Thymus (tissue), 11 donors: ENCODE measurements at regions not wholly inside any gene's neighbourhood (a gene's known extent, or its start where the extent isn't known, plus 50 kb on each side); places are given as distances from the start of the nearest gene placed in this dataset.
"Not testable (repeated sequence)": the region's sequence is repeated elsewhere in the genome, so short reads cannot be mapped to it uniquely, and the experiment has no call there.

Experiments
- DNase-seq, 9 donors: peaks; one replicate each; pipeline ENCODE4 v3.0.0-alpha.2; 2013; ENCODE audit warnings: low spot score in 9 of 9, low read depth in 6 of 9, missing footprints in 1 of 9
- H3K27ac ChIP-seq, 2 donors: one replicate each; pipeline ENCODE4 v1.5.1; 2013; ENCODE audit warnings: control low read depth in 1 of 2, low read depth in 1 of 2, low read length in 1 of 2, mild to moderate bottlenecking in 1 of 2, moderate library complexity in 1 of 2
- H3K27me3 ChIP-seq, 2 donors: one replicate each; pipeline ENCODE4 v1.5.1; 2013; ENCODE audit warnings: low read length in 1 of 2; ENCODE audit not compliant: control insufficient read depth in 2 of 2, insufficient read depth in 1 of 2
- H3K36me3 ChIP-seq, 2 donors: one replicate each; pipeline ENCODE4 v1.5.1; 2013; ENCODE audit warnings: low read length in 1 of 2, mild to moderate bottlenecking in 1 of 2, moderate library complexity in 1 of 2; ENCODE audit not compliant: control insufficient read depth in 2 of 2, insufficient read depth in 2 of 2
- H3K4me1 ChIP-seq, 2 donors: one replicate each; pipeline ENCODE4 v1.5.1; 2013; ENCODE audit warnings: low read length in 2 of 2; ENCODE audit not compliant: control insufficient read depth in 2 of 2, insufficient read depth in 2 of 2
- H3K4me3 ChIP-seq, 2 donors: one replicate each; pipeline ENCODE4 v1.5.1; 2013; ENCODE audit warnings: low read length in 2 of 2, control low read depth in 1 of 2, mild to moderate bottlenecking in 1 of 2
- H3K9me3 ChIP-seq, 2 donors: one replicate each; pipeline ENCODE4 v1.5.1; 2013; ENCODE audit warnings: low read length in 1 of 2, mild to moderate bottlenecking in 1 of 2; ENCODE audit not compliant: control insufficient read depth in 2 of 2, insufficient read depth in 1 of 2
- WGBS: extraction: QIAGEN DNeasy Blood & Tissue Kit; methylation state at CpG from one replicate; pipeline ENCODE4 v1.1.7; 2013; 5-methylcytosine and 5-hydroxymethylcytosine counted together
- donor health status: healthy.

DNA sequence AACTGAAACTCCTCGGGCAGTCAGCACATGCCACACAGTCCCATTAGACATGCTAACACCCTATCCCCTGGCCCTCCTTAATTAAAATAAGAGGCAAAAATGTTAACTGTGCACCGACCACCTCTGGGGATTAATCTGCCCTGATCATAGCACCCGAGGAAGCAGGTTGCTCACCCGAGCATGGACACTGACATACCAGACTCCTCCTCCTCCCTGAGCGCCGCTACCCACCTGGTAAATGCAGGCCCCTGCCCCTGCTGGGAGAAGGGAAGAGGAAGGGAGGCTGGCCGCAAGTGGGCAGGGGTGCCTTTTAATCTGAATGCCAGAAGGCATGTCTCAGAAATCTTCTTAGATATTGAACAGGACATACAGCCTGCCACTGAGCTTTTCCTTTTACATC lies 360.9 kb downstream of the RRAGC start:
- Histone ChIP-seq H3K4me1 (no peaks in the 10 kb centered on the region), H3K4me3 (no peak overlapping the region), H3K36me3 (no peaks in the 10 kb centered on the region), H3K27ac (no peak overlapping the region), H3K9me3 (no peaks in the 10 kb centered on the region), H3K27me3 (peaks cover 0 to 8% of the 10 kb centered on the region in 2 donors)
- 41% methylated on average over 7 of the region's 7 CpGs for WGBS
- DNase-seq, result no peak

DNA sequence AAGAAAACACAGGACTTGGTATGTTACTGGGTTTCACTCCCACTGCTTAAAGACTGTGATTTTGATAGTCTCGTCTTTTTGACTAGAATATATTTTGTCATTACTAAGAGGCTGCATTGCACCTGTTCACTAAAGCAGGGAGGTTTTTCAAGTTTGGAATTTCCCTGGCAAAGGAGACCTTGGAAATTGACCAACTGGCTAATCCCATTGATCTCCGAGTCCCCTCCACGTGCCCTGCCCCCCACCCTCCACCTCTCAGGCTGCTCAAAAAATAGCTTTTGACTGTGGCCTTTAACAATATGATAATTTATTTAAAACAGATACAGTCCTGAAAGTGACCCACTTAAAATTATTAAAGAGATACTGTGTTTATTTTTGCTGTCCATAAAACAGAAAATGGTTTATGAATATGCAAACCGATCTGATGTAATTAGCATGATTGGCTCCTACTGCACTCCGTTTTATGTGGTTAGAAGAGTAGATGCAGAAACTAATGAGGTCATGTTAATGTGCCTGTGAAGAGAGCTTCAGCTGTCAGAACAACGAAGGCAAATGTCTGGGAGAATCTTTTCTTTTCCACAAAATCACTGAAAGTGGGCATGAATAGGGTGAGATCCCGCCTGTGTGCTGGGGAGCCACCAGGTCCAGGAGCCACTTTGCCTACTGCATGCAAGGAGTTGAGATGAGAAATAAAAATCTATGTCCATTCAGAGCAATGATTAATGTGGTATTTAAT lies 361.5 kb downstream of the RRAGC start:
- WGBS, result 78% methylated on average over 7 of the region's 7 CpGs
- H3K36me3 ChIP-seq, result no peaks in the 10 kb centered on the region

DNA sequence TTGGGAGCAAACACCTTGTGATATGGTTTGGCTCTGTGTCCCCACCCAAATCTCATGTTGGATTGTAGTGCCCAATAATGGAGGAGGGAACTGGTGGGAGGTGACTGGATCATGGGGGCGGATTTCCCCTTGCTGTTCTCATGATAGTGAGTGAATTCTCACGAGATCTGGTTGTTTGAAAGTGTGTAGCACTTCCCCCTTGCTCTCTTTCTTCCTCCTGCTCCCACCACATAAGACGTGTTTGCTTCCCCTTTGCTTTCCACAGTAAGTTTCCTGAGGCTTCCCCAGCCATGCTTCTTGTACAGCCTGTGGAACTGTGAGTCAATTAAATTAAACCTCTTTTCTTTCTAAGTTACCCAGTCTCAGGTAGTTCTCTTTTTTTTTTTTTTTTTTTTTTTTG lies 366.3 kb downstream of the RRAGC start:
- DNase-seq, H3K27me3 ChIP-seq, H3K27ac ChIP-seq, H3K4me1 ChIP-seq, H3K36me3 ChIP-seq, H3K4me3 ChIP-seq, H3K9me3 ChIP-seq: not testable (repeated sequence)
- WGBS, result 33% methylated on average over 3 of the region's 3 CpGs

More for the DNA sequence above, 361.5 kb downstream of the RRAGC start:
- H3K9me3 ChIP-seq, result no peaks in the 10 kb centered on the region
- no peak for DNase-seq
- no peaks in the 10 kb centered on the region for H3K4me1 ChIP-seq
- no peak overlapping the region for H3K27ac ChIP-seq
- H3K27me3 ChIP-seq, result peaks cover 0 to 6% of the 10 kb centered on the region in 2 donors
- no peak overlapping the region for H3K4me3 ChIP-seq

DNA sequence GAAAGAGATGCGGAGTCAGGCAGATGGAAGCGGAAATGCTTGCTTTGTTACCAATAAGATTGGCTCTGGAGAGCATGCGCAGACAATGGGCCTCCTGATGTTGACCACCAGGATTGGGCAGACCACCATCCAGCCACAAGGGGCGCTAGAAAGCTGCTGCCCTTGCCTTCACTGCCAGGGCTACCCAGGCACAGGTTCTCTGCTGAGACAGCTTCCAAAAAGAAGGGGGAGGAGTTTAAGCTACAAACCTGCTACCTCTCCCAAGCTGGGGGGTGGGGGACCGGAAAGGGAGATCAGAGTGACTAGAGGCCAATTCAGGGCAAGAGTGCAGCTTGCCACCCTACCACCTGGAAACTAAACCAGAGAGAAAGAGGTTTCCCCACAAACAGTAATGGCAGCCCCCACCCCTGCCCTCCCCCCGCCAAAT lies 369.7 kb downstream of the RRAGC start:
- Histone ChIP-seq H3K27ac (no peak overlapping the region), H3K9me3 (no peaks in the 10 kb centered on the region), H3K4me1 (no peaks in the 10 kb centered on the region), H3K36me3 (no peaks in the 10 kb centered on the region), H3K4me3 (no peak overlapping the region), H3K27me3 (peaks cover 0 to 2% of the 10 kb centered on the region in 2 donors)
- DNase-seq, result peak in 4 of 9 donors; percentile 6 to 22 (median 15)
- WGBS, result 50% methylated on average over 6 of the region's 6 CpGs

DNA sequence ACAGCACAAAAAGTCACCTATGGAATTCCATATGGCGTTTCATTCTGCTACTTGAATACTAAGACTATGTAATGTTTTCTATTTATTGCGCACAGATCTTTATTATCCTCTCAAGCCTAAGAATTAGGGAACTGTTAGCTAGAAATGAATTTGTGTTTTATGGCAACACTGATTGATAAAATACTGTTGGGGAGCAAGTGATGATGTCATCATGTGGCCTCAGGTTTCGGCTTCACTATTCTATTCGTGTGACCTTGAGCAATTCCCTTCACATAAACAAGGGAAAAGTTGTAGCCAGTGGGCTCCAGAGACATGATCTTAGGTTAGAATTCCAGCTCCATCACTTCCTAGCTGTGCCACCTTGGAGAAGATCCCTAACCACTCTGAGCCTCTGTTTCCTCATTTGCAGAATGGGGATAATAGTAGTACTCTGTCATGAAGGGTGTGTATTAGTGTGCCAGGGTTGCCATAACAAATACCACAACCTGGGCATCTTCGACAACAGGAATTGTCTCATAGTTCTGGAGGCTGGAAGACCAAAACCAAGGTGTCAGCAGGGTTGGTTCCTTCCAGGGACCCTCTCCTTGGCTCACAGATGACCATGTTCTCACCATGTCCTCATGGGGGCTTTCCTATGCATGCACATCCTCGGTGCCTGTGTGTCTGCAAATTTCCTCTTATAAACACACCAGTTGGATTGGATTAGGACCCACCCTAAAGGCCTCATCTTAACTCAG lies 371.2 kb downstream of the RRAGC start:
- no peaks in the 10 kb centered on the region for H3K9me3 ChIP-seq
- no peak overlapping the region for H3K4me3 ChIP-seq
- 84% methylated on average over 6 of the region's 6 CpGs for WGBS
- no peaks in the 10 kb centered on the region for H3K4me1 ChIP-seq
- no peak for DNase-seq
- H3K27ac ChIP-seq, result no peak overlapping the region
- no peaks in the 10 kb centered on the region for H3K36me3 ChIP-seq
- peaks cover 0 to 2% of the 10 kb centered on the region in 2 donors for H3K27me3 ChIP-seq

DNA sequence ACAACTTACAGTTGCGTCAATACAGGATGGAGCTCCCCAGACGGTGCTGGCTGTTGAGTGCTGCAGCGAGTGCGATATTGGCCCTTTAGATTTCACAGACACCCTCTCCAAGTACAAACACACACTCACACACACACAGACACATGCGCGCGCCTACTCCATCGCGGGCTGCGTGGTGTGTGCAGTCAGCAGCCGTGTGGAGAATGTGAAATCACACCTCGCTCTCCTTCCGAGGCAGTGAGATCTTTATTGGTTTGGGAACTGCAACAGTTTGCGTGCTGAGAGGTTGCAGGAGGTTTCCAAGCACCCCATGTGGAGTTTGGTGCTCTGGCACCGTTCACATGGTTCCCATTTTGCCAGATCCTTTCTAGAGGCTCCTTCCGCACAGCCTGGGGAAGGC lies 372.2 kb downstream of the RRAGC start:
- Histone ChIP-seq H3K9me3 (no peaks in the 10 kb centered on the region), H3K27me3 (peaks cover 0 to 2% of the 10 kb centered on the region in 2 donors)
- WGBS, result 91% methylated on average over 16 of the region's 16 CpGs

DNA sequence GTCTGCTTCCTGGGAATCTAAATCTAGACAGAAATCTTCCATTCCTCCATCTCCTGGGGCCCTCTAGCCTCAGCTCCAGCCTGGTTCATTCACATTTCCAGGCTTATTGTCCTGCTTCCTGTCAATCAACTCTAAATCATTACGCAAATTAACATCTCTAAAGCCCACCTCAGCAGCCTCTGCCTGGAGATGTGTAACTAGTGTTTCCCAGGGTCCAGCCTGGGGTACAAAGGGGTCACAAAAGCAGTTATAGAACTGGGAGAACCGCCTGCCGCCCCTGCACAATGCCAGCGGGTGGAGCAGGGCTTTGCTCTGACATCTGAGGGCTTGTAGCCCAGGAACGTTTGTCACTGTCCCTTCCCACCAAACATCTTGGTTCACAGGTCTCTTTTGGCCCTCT lies 373.5 kb downstream of the RRAGC start:
- H3K27me3 ChIP-seq, result peaks cover 0 to 2% of the 10 kb centered on the region in 2 donors
- 52% methylated on average over 5 of the region's 5 CpGs for WGBS

More for the DNA sequence above, 372.2 kb downstream of the RRAGC start:
- no peak overlapping the region for H3K27ac ChIP-seq
- no peaks in the 10 kb centered on the region for H3K36me3 ChIP-seq
- H3K4me3 ChIP-seq, result no peak overlapping the region
- DNase-seq, result no peak
- H3K4me1 ChIP-seq, result no peaks in the 10 kb centered on the region

DNA sequence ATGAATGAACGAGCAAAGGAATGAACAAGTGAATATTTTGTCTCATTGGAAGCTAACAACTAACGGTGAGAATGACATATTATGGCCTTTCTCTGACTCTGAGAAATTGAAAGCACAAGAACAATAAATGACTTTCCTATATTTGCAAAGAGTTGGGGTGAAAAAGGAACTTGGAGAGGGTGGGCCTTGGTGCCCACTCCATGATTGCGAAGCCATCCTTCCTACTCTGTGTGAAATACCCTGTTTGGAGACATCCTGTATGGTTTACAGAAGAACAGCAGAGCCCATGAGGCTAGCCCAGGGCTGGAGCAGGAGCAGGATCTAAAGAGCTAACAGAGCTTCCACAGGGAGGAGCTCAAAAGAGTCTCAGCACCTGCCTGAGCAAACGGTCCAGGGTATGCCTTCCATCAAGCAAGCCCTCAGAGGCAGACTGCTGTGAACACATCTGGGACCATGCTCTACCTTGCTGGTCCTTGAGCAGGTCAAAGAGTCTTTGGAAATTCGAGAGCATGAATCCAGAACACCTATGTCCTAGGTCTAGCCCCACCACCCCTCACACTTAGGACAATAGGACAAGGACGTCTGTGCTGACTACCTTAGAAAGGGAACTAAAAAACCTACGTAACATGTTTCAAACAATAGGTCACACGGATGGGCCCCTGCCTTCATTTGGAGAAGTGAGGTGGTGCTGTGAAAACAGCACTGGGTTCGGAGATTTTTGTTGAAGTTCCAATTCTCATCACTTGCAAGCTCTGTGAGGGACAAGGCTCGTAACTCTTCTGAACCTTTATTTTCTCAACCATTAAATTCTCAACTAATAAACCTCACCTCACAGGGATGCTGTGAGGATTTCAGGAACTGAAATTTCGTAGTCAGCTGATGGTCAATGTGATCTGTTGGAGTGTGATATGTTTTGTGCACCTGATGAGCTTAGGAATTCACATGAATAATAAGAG lies 377.4 kb downstream of the RRAGC start:
- WGBS, result 66% methylated on average over 11 of the region's 11 CpGs
- no peaks in the 10 kb centered on the region for H3K4me1 ChIP-seq

More for the DNA sequence above, 373.5 kb downstream of the RRAGC start:
- no peak for DNase-seq
- Histone ChIP-seq H3K9me3 (no peaks in the 10 kb centered on the region), H3K4me1 (no peaks in the 10 kb centered on the region), H3K27ac (no peak overlapping the region), H3K36me3 (no peaks in the 10 kb centered on the region), H3K4me3 (no peak overlapping the region)

More for the DNA sequence above, 377.4 kb downstream of the RRAGC start:
- Histone ChIP-seq H3K27me3 (peaks cover 2 to 14% of the 10 kb centered on the region in 2 donors), H3K36me3 (no peaks in the 10 kb centered on the region), H3K4me3 (no peak overlapping the region), H3K27ac (no peak overlapping the region), H3K9me3 (no peaks in the 10 kb centered on the region)
- DNase-seq, result no peak
